Stomach (tissue), 4 donors: ENCODE measurements at regions not wholly inside any gene's neighbourhood (a gene's known extent, or its start where the extent isn't known, plus 50 kb on each side); places are given as distances from the start of the nearest gene placed in this dataset.

ENCODE experiments used
- EP300 ChIP-seq: sonication (generic); formaldehyde crosslinking; IDR thresholded peaks from one replicate; pipeline ENCODE4 v1.6.1; 2017; ENCODE audit warnings: antibody characterized with exemption
- POLR2A ChIP-seq, 4 donors: fragments of 450-650 bp; IDR thresholded peaks; one replicate each; pipeline ENCODE4 v1.6.1; 2016; ENCODE audit warnings: antibody characterized with exemption in 4 of 4, control low read depth in 2 of 4, mild to moderate bottlenecking in 1 of 4, moderate library complexity in 1 of 4
- POLR2AphosphoS5 ChIP-seq, 3 donors: sonication (generic); formaldehyde crosslinking; IDR thresholded peaks; one replicate each; pipeline ENCODE4 v1.6.1; 2016; ENCODE audit warnings: antibody characterized with exemption in 3 of 3
- TF ChIP-seq, protein P1 (sequence below), 7 experiments: fragments of 450-650 bp in 4 of 7; fragments of 200-600 bp in 3 of 7; sonication (generic) in 3 of 7; IDR thresholded peaks; one replicate each; pipeline ENCODE4 v1.5.1; 2016 to 2019; ENCODE audit warnings: antibody characterized with exemption in 7 of 7, control low read depth in 2 of 7, mild to moderate bottlenecking in 1 of 7

DNA sequence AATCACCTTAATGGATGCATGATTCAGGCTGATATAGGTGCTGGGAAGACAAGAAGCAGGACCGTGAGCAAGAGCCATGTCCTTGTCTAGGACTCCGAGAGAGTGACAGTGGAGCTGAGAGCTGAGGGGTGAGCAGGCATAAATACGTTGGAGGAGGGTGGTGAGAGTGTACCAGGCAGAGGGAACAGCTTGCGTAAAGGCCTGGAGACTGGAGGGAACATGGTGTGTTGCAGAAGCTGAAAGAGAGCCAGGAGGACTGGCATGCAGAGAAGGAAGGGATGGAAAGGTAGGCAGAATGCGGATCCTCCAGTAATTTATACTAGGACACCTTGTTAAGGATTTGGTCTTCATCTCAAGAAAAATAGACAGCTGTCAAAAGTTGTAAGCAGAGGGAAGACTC is 653.2 kb downstream of the HS3ST4 start:
- TF ChIP-seq, protein P1, sequence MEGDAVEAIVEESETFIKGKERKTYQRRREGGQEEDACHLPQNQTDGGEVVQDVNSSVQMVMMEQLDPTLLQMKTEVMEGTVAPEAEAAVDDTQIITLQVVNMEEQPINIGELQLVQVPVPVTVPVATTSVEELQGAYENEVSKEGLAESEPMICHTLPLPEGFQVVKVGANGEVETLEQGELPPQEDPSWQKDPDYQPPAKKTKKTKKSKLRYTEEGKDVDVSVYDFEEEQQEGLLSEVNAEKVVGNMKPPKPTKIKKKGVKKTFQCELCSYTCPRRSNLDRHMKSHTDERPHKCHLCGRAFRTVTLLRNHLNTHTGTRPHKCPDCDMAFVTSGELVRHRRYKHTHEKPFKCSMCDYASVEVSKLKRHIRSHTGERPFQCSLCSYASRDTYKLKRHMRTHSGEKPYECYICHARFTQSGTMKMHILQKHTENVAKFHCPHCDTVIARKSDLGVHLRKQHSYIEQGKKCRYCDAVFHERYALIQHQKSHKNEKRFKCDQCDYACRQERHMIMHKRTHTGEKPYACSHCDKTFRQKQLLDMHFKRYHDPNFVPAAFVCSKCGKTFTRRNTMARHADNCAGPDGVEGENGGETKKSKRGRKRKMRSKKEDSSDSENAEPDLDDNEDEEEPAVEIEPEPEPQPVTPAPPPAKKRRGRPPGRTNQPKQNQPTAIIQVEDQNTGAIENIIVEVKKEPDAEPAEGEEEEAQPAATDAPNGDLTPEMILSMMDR (IDR thresholded peaks at IDR 0.05) = no peak
- no peak for TF ChIP-seq POLR2A (IDR thresholded peaks at IDR 0.05)
- no peak for TF ChIP-seq EP300
- no peak for TF ChIP-seq POLR2AphosphoS5 (IDR thresholded peaks at IDR 0.05)
